Spinal cord (tissue), 9 donors: ENCODE measurements at regions not wholly inside any gene's neighbourhood (a gene's known extent, or its start where the extent isn't known, plus 50 kb on each side); places are given as distances from the start of the nearest gene placed in this dataset.

Experiments used
- DNase-seq, 6 donors: peaks; one replicate each; pipeline versions ENCODE4 v3.0.0 to v3.0.0-alpha.2; 2013 to 2015; ENCODE audit warnings: low spot score in 6 of 6, low read depth in 4 of 6
- H3K27ac ChIP-seq: one replicate; pipeline ENCODE4 v1.5.1; 2013; ENCODE audit warnings: low read depth, low read length, control low read depth
- H3K27me3 ChIP-seq: one replicate; pipeline ENCODE4 v1.6.1; 2013; ENCODE audit warnings: low read length; ENCODE audit not compliant: control insufficient read depth, insufficient read depth
- H3K36me3 ChIP-seq: one replicate; pipeline ENCODE4 v1.6.1; 2013; ENCODE audit warnings: low read length; ENCODE audit not compliant: control insufficient read depth, insufficient read depth
- H3K4me1 ChIP-seq: one replicate; pipeline ENCODE4 v1.6.1; 2013; ENCODE audit warnings: low read length; ENCODE audit not compliant: control insufficient read depth, insufficient read depth
- H3K4me3 ChIP-seq: one replicate; pipeline ENCODE4 v1.5.1; 2013; ENCODE audit warnings: low read depth, low read length, control low read depth
- H3K9me3 ChIP-seq: one replicate; pipeline ENCODE4 v1.6.1; 2013; ENCODE audit warnings: low read length; ENCODE audit not compliant: control insufficient read depth, insufficient read depth
- WGBS: methylation state at CpG from one replicate; pipeline ENCODE4 v1.1.5; 2013; ENCODE audit warnings: missing lambda C conversion rate; ENCODE audit not compliant: insufficient coverage; 5-methylcytosine and 5-hydroxymethylcytosine counted together
- donor health status: healthy.

DNA sequence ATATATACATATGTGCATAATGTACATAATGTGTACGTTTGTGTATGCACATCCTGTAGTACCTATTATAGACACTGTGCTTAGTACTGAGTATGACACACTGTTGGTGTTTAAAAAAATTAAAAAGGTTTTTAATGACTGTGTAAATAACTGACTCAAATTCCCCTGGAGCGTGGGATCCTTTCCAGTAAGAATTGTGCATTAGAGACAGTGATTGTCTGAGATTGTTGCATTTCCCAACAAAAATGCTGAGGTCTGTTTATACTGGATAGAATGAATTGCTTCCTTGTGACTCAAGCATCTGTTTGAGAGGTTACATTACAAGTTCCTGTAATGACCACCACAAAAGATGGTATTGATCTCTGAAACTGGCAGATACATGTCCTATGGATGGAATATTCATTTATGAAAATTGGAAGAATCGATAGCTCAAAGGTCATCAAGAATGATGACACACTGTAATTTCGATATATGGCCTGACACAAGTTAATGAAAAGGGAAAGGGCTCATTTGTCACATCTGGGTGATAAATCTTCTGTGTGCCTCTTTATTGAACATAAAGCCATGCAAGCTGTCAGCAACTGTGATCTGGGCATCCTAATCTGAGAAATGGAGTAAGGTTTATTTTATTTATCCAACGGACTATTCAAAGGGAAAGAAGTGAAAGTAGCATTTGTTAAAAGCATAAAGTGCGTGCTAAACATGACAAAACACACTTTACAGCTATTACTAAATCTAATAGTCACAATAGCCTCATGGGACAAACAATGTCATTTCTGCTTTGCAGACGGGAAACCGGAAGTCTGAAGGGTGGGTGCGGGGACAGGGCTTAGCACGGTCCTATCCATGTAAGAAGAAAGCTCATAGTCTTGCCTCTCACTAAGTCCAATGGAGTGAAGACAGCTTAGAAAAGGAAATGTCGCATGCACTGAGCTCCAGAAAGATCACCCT is 228.8 kb downstream of the CDH11 start:
- DNase-seq, result peak in 2 of 6 donors; percentile 39 to 59
- Histone ChIP-seq H3K9me3 (no peaks in the 10 kb centered on the region), H3K4me1 (no peaks in the 10 kb centered on the region), H3K27ac (no peak overlapping the region), H3K27me3 (no peaks in the 10 kb centered on the region), H3K4me3 (no peak overlapping the region), H3K36me3 (no peaks in the 10 kb centered on the region)
- 59% methylated on average over 7 of the region's 11 CpGs for WGBS

DNA sequence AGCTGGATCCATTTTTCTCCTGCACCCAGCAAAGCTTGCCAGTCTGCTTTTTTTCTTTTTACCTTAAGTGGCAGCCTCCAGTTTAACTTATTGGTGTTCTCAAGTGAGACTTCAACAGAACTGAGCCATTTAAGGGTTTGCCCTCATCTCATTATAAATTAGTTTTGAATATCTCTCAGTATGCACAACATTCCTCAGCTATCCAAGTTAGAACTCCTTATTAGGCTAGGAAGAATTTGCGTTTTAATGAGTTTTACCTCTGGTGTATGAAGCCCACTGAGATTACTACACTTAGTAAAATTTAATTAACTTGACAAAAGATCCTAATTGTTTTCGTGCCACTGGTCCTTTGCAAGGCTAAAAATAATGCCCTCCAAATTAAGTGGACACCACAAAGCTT is 232.4 kb downstream of the CDH11 start:
- WGBS, result no CpG with 5 or more reads among the region's 2 CpGs
- Histone ChIP-seq H3K36me3 (no peaks in the 10 kb centered on the region), H3K27me3 (no peaks in the 10 kb centered on the region), H3K4me1 (no peaks in the 10 kb centered on the region), H3K4me3 (no peak overlapping the region), H3K27ac (no peak overlapping the region), H3K9me3 (no peaks in the 10 kb centered on the region)
- peak in 1 of 6 donors; percentile 52 for DNase-seq

DNA sequence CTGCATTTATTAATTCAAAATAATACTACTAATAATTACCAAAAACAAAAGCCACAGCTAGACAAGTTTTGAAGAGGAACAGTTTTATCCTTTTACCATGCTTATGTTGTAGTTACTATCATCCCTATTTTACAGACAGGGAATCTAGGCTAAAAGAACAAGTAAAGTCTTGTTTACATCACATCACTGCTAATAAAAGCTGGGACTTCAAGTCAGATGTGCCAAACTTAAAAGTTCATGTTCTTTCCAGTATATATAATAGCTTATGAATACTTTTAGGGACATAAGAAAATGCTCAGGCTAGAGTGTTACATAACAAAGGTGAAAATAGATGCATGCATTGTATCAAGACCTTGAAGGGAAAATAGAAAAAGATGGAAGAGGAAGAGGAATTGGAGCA is 234.2 kb downstream of the CDH11 start:
- no peak for DNase-seq
- H3K9me3 ChIP-seq, result no peaks in the 10 kb centered on the region
- no peaks in the 10 kb centered on the region for H3K36me3 ChIP-seq
- no peak overlapping the region for H3K4me3 ChIP-seq
- H3K4me1 ChIP-seq, result no peaks in the 10 kb centered on the region
- H3K27me3 ChIP-seq, result no peaks in the 10 kb centered on the region
- no peak overlapping the region for H3K27ac ChIP-seq

DNA sequence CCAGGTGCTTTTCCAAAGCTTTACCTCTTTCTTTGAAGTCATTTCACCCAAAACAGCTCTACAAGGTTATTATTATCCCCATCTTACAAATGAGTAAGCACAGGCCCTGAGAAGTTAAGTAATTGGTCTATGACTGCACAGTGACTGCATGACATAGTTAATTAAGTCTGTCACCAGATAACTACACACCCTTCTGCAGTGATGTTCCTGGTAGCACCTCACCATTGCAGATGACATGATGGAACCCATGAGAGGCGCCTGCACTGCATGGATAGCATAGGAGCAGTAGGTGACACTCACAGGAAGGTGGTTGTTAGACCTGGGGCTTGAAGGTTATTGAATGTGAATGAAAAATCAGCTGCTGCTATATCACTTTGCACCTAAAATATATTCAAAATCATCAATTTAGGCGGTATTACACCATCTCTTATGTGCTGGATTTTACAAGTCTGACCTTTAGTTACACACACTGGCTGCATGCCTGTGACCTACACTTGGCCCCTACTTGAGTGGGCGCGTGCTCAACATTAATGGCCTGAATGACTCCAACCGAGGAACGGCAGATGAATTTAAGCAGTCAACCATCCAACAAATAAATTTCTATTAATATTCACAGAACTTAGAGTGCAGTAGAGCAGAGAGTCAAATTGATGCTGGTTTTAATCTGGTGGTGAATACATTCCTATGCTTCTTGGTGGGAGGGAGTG is 239.6 kb downstream of the CDH11 start:
- no peak for DNase-seq
- no peaks in the 10 kb centered on the region for H3K36me3 ChIP-seq

DNA sequence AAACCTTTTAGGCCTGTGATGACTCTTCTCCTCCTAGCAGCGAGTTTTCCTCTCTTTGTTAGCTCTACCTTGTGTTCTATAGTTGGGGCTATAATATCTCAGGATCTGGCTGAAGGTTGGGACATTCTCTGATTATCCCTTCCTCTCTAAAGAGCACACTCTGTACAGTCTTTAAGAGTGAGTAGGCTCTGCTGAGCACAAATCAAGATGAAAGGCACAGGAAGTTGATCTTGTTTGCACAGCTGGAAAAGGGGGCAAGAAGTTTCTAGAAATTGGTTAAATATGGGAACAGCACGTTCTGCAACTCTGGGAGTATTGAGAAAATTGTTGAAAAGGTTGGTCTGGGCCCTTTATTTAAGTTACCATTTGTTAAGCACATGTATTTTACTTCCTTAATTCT is 240.9 kb downstream of the CDH11 start:
- DNase-seq, result no peak
- no CpG with 5 or more reads among the region's 2 CpGs for WGBS
- Histone ChIP-seq H3K27ac (no peak overlapping the region), H3K36me3 (no peaks in the 10 kb centered on the region), H3K27me3 (no peaks in the 10 kb centered on the region), H3K4me3 (no peak overlapping the region), H3K4me1 (no peaks in the 10 kb centered on the region), H3K9me3 (no peaks in the 10 kb centered on the region)

More for the DNA sequence above, 239.6 kb downstream of the CDH11 start:
- Histone ChIP-seq H3K27me3 (no peaks in the 10 kb centered on the region), H3K4me3 (no peak overlapping the region), H3K27ac (no peak overlapping the region), H3K4me1 (no peaks in the 10 kb centered on the region), H3K9me3 (no peaks in the 10 kb centered on the region)
- WGBS, result 94% methylated on average over 2 of the region's 6 CpGs

DNA sequence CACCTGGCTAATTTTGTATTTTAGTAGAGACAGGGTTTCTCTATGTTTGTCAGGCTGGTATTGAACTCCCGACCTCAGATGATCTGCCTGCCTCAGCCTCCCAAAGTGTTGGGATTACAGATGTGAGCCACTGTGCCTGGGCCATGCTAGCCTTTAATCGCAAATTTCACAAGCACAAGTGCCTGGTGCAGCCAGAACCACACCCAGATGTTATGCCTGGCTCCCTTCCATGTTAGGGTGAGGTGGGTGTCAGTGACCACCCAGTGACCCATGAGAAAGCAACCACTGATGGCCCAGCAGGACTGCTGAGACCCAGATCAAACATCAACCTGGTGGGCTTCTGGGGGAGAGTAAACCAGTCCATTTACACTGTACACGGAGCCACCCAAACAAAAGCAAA is 241.9 kb downstream of the CDH11 start:
- no peak for DNase-seq
- WGBS, result 94% methylated on average over 2 of the region's 3 CpGs
- Histone ChIP-seq H3K27ac (no peak overlapping the region), H3K4me1 (no peaks in the 10 kb centered on the region), H3K36me3 (no peaks in the 10 kb centered on the region), H3K9me3 (no peaks in the 10 kb centered on the region), H3K27me3 (no peaks in the 10 kb centered on the region), H3K4me3 (no peak overlapping the region)

DNA sequence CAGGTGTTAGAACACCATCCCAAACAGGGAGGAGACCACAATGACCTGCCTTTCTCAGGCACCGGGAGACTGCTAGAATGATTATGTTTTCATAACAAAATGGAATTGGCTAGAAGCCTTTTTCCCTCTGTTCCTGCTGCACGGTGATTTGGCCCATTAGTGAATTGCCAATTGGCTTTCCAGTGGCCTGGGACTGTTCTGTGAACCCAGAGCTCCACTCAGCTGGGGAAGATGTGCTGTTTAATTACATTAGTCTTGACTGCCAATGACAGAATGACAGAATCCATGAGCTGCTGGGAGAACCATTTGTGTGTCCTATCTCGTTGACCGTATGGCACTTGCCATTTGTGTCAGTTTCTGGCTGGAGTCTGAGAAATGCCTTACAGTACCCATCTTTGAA is 242.9 kb downstream of the CDH11 start:
- Histone ChIP-seq H3K9me3 (no peaks in the 10 kb centered on the region), H3K4me3 (no peak overlapping the region), H3K27ac (no peak overlapping the region), H3K4me1 (no peaks in the 10 kb centered on the region), H3K27me3 (no peaks in the 10 kb centered on the region), H3K36me3 (no peaks in the 10 kb centered on the region)
- 50% methylated on average over 1 of the region's 4 CpGs for WGBS
- DNase-seq, result peak in 1 of 6 donors; percentile 52

DNA sequence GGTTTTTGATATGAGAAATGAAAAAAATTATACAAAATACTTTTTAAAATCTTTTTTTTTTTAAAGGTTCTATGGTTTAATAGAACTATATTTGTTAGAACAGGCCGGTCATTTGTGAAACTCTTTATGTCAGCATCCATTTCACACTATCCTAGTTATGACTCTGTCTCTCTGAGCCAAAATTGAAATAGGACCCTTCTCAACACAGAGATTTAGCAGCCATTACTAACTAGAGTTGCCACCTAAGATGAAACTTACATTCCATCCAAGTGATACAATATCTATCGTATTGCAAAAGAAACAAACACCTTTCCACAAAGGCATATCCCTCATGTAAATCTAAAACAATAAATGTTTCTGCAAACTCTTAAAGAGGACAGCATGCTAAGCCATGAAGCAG is 249.8 kb downstream of the CDH11 start:
- H3K4me1 ChIP-seq, result no peaks in the 10 kb centered on the region
- no peaks in the 10 kb centered on the region for H3K27me3 ChIP-seq
- no peak overlapping the region for H3K27ac ChIP-seq
- DNase-seq, result no peak
- no peak overlapping the region for H3K4me3 ChIP-seq
- no peaks in the 10 kb centered on the region for H3K9me3 ChIP-seq
- WGBS, result no CpG with 5 or more reads among the region's 2 CpGs
- H3K36me3 ChIP-seq, result no peaks in the 10 kb centered on the region

DNA sequence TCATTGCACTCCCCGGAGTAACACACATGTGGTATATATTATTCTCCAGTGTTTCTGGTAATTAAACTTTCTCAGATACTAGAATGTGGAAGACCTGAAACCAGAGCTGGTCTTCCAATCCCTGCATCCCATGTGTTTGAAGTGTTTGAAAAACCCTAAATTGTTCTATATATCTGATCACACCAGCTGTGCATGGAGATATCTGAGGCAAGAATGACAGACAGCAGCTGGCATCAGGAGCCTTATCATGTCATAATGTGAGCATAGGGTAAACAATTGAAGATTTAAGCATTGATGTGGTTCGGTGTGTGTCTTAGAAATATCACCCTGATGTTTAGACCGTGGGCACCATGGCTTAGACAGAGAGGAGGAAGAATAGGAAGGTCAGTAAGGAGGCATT is 251.0 kb downstream of the CDH11 start:
- WGBS, result 90% methylated on average over 2 of the region's 3 CpGs
- Histone ChIP-seq H3K9me3 (no peaks in the 10 kb centered on the region), H3K4me3 (no peak overlapping the region), H3K4me1 (no peaks in the 10 kb centered on the region), H3K36me3 (no peaks in the 10 kb centered on the region), H3K27ac (no peak overlapping the region), H3K27me3 (no peaks in the 10 kb centered on the region)
- DNase-seq, result peak in 1 of 6 donors; percentile 15

DNA sequence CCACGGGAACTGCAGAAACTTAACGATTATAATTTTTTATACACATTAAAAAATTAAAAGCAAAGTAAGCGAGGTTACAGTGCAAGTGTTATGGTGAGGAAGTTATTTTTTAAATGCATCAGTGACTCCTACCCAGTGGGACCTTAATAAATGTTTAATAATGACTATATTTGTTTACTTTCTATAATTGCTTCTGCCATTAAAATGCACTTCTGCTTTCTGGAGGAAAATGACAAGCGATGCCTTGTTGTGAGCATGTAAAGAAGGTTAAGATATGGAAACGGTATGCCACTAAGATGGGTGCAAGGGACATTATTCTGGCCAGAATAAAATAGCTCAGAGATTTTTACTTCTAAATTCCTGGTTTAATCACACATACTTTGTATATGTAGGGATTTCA is 252.1 kb downstream of the CDH11 start:
- Histone ChIP-seq H3K27ac (no peak overlapping the region), H3K27me3 (no peaks in the 10 kb centered on the region), H3K4me3 (no peak overlapping the region), H3K36me3 (no peaks in the 10 kb centered on the region), H3K9me3 (no peaks in the 10 kb centered on the region), H3K4me1 (no peaks in the 10 kb centered on the region)
- no CpG with 5 or more reads among the region's 5 CpGs for WGBS
- DNase-seq, result peak in 1 of 6 donors; percentile 30
